Inflammatory macrophage treated with lipopolysaccharide for 1 hour (primary cell): ENCODE measurements at regions not wholly inside any gene's neighbourhood (a gene's known extent, or its start where the extent isn't known, plus 50 kb on each side); places are given as distances from the start of the nearest gene placed in this dataset.

Experiments used
- DNase-seq, 2 donors: peaks; one replicate each; pipeline ENCODE4 v3.0.0-alpha.2; 2020 to 2022

DNA sequence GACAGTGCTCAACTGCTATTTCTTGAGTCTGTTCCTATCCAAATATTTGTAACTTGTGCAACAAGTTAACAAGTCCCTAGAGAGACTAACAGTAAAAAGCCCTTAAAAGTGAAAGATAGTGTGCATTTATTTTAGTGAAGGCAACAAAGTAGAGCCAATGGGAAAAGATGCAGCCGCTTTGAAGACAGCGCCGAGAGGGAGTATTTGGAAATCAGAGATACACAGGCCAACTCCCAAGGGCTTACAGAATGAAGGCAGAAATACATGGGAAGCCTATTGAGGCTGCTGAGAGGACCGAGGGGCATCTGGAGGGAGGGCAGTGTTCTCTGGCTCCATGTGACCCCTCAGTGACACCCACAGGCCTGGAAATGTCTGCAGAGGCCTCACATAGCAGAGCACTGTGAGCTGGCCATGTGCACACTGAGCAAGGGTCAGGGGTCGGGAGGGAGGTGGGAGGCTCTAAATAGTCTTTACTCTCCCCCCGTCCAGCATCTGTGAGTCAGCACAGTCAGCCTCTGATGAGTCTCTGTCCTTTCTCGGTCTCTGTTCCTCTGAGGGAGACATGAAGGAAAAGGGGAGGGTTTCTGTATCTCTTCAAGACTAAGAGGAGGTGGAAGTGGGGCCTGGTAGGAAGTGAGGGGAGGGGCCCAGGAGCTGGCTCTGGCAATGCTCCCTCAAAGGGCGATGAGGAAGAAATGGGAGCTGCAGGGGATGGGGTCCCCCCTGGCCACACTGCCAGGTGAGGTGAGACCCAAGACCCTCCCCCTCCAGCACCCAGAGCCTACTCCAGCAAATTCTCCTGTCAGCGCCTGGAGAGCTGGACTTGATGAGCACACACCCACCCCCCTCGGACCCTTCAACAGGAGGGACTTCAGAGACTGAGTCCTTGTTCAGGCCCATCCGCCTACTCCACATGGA, 133.6 kb downstream of the SP3 start:
- DNase-seq, result no peak

DNA sequence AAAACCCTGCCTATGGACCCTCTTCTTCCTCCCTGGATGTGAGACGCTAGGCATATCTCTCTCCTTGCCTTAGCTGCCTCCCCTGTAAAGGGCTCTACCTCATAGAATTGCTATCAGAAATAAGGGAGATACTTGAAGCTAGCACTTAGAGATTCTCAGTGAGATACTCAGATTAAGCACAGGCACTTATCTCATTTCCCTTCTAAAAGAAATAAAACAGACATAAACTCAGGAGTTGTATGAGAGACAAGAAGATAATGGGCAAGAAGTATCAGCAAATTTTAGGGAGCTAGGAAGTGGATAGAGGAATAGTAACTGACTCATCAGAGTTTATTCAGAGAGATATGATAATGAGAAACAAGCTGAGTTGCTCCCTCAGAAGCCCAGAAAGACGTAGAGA, 131.0 kb downstream of the SP3 start:
- DNase-seq, result no peak

DNA sequence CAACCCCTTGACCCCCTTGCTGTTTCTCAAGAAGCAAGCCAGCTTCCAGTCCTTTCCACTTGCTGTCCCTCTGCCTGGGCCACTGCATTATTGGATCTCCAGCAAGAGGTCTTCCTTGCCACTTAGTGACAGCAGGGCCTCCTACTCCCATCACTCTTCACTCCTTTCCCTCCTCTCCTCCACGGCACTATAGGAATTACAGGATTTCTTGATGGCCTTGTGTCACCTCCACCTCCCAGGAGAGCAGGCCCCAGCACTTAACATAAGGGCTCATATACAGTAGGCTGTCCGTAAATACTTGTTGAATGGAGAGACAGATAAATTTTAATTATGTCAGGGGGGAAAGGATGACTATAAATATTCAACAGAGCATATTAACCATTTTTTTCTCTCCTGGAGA, 129.4 kb downstream of the SP3 start:
- no peak for DNase-seq

GRCh38 chr2:173841110-173841509, 124.1 kb downstream of the SP3 start:
- DNase-seq, result no peak

DNA sequence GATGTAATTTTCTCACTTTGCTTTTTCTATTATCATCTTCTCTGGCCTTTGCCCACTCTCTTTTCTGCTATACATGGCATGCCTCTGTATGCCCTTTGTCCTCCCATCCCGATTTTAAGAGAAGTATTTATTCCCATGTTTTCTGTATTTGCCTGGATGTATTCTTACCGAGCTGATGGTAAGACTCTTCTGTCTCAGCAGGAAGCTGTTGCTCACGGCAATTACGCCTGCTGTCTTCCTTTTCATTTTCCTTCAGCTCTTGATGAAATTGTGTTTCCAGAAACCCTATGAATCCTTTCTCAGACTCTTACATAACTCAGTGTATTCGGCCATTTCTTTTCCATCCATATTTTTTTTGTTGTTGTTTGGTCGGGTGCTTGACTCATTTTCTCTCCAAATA, 121.6 kb downstream of the SP3 start:
- DNase-seq, result no peak

- no peak for DNase-seq
Observed at GRCh38 chr2:173851141-173851641, 114.0 kb downstream of the SP3 start.

- no peak for DNase-seq
Observed at GRCh38 chr2:173854141-173854540, 111.0 kb downstream of the SP3 start.

DNA sequence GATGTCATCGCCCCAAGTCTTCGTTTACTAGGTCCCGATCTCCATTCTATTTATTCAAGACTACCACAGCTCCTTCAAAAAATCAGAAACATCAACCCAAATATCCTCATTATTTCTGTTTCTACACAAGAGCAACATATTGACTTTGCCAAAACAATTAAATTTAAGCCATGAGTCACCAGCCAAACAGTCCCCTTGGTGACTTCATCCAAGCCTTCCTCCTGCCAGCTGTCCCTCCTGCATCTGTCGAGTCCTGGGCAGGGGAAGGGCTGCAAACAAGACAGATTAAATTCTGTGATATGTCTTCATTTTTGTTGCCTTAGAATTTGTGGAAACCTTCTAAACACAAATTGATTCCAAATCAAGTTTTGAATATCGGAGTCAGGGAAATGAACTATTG, 110.3 kb downstream of the SP3 start:
- peak in 1 of 2 donors; percentile 37 for DNase-seq

DNA sequence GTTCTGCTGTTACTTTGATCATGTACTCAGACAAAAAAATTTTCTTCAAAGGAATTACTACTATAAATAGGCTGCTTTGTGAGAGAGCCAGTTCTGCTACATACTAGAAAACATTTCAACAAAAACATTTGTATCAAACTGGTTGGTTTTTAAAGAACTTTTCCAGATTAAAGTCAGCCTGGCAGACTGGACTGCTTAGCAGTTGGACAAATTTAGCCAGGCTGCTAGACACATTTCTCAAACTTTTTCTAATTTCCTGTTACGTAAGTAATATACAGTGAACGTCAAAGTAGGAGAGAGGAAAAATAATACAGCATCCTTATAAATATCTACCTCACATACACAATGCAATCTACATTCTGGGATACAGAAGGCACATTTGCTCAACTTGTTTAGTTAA, 109.5 kb downstream of the SP3 start:
- DNase-seq, result no peak
